Endothelial cell of umbilical vein (primary cell): ENCODE measurements at regions not wholly inside any gene's neighbourhood (a gene's known extent, or its start where the extent isn't known, plus 50 kb on each side); places are given as distances from the start of the nearest gene placed in this dataset.

Experiments
- BruUV-seq: library from RNA; stranded (reverse); fragments of 400-500 nt; replicated peaks from 2 replicates; lab custom pipeline; 2021; lab: Mats Ljungman, UMichigan
- CTCF ChIA-PET: fragments of 300-600, 350-600 bp; sonication (Branson Sonifier 250); formaldehyde crosslinking; loops from one replicate; lab custom pipeline; 2021; ENCODE audit warnings: antibody characterized with exemption, inconsistent platforms; lab: Charles Lee
- POLR2A ChIA-PET: fragments of 300-600, 350-600 bp; sonication (Branson Sonifier 250); formaldehyde crosslinking; loops from one replicate; lab custom pipeline; 2021; ENCODE audit warnings: antibody characterized with exemption, inconsistent platforms; lab: Charles Lee
- DNase-seq: peaks from one replicate; pipeline ENCODE4 v3.0.0-alpha.2; 2011; ENCODE audit warnings: low read depth, low spot score
- FAIRE-seq: peaks from 2 replicates; lab custom pipeline; 2011; peaks lifted over from hg19 to GRCh38; lab: Jason Lieb, UNC
- H2AFZ ChIP-seq: 2 replicates; pipeline ENCODE4 v1.6.0; 2012; ENCODE audit warnings: low read depth, low read length, control low read depth, inconsistent platforms
- H3K27ac ChIP-seq: 2 replicates; pipeline ENCODE4 v1.5.1; 2011; ENCODE audit warnings: low read depth, mild to moderate bottlenecking, control low read depth, low read length, moderate library complexity; ENCODE audit not compliant: insufficient read depth
- H3K27me3 ChIP-seq, 2 experiments: 2 replicates each; pipeline versions ENCODE4 v1.6.0 to v1.6.1; 2011; ENCODE audit warnings: low read length in 2 of 2, mixed read lengths in 1 of 2; ENCODE audit not compliant: control insufficient read depth in 2 of 2, insufficient read depth in 2 of 2
- H3K36me3 ChIP-seq, 2 experiments: 2 replicates in 1 of 2; 3 replicates in 1 of 2; pipeline ENCODE4 v1.5.1; 2011; ENCODE audit warnings: low read length in 2 of 2, mild to moderate bottlenecking in 1 of 2, moderate library complexity in 1 of 2; ENCODE audit not compliant: control insufficient read depth in 2 of 2, insufficient read depth in 2 of 2; ENCODE audit errors: extremely low read depth in 1 of 2
- H3K4me1 ChIP-seq: 3 replicates; pipeline ENCODE4 v1.5.1; 2011; ENCODE audit warnings: mild to moderate bottlenecking, low read length; ENCODE audit not compliant: control insufficient read depth, insufficient read depth; ENCODE audit errors: extremely low read depth
- H3K4me2 ChIP-seq: 2 replicates; pipeline ENCODE4 v1.6.1; 2011; ENCODE audit warnings: low read length, control low read depth, mixed read lengths; ENCODE audit not compliant: insufficient read depth
- H3K4me3 ChIP-seq, 3 experiments: fragments of 200-600 bp in 1 of 3; sonication (generic), shearing (Covaris generic) in 1 of 3; replicated peaks in 1 of 3; 2 replicates each; pipeline ENCODE4 v1.5.1; 2011 to 2016; ENCODE audit warnings: control low read depth in 3 of 3, low read length in 3 of 3, mild to moderate bottlenecking in 2 of 3, inconsistent platforms in 1 of 3, low read depth in 1 of 3, moderate library complexity in 1 of 3; ENCODE audit not compliant: insufficient read depth in 1 of 3
- H3K79me2 ChIP-seq: 2 replicates; pipeline ENCODE4 v1.6.0; 2012; ENCODE audit warnings: low read length, inconsistent platforms; ENCODE audit not compliant: control insufficient read depth, insufficient read depth
- H3K9ac ChIP-seq: replicated peaks from 2 replicates; pipeline ENCODE3; 2011; ENCODE audit warnings: low read length, control low read depth; ENCODE audit not compliant: insufficient read depth; ENCODE audit errors: extremely low read depth
- H3K9me1 ChIP-seq: replicated peaks from 3 replicates; pipeline ENCODE4 v1.6.0; 2011; ENCODE audit warnings: mild to moderate bottlenecking, low read length; ENCODE audit not compliant: control insufficient read depth, insufficient read depth; ENCODE audit errors: extremely low read depth
- H3K9me3 ChIP-seq: replicated peaks from 2 replicates; pipeline ENCODE4 v1.5.1; 2012; ENCODE audit warnings: low read length, inconsistent platforms; ENCODE audit not compliant: control insufficient read depth, insufficient read depth
- H4K20me1 ChIP-seq: replicated peaks from 2 replicates; pipeline ENCODE3; 2011; ENCODE audit warnings: mild to moderate bottlenecking, low read length; ENCODE audit not compliant: control insufficient read depth, insufficient read depth; ENCODE audit errors: extremely low read depth
- EZH2 ChIP-seq: IDR thresholded peaks from 2 replicates; pipeline ENCODE4 v1.6.1; 2012; ENCODE audit warnings: borderline replicate concordance, low read depth, mild to moderate bottlenecking, moderate library complexity, low read length, inconsistent platforms; ENCODE audit not compliant: severe bottlenecking
- FOS ChIP-seq: IDR thresholded peaks from 2 replicates; pipeline ENCODE4 v1.6.1; 2011; ENCODE audit warnings: mild to moderate bottlenecking, low read length, moderate library complexity, borderline replicate concordance; ENCODE audit not compliant: insufficient read depth
- GATA2 ChIP-seq: IDR thresholded peaks from 2 replicates; pipeline ENCODE4 v1.7.0; 2011; ENCODE audit warnings: low read depth, mild to moderate bottlenecking, moderate library complexity, mixed read lengths, low read length; ENCODE audit not compliant: insufficient read length, insufficient read depth
- JUN ChIP-seq: IDR thresholded peaks from 2 replicates; pipeline ENCODE4 v1.6.1; 2011; ENCODE audit warnings: borderline replicate concordance, low read depth; ENCODE audit not compliant: insufficient read length, insufficient read depth
- MYC ChIP-seq: IDR thresholded peaks from one replicate; pipeline ENCODE4 v1.6.1; 2011; ENCODE audit warnings: mild to moderate bottlenecking, low read depth, low read length
- POLR2A ChIP-seq: IDR thresholded peaks from 2 replicates; pipeline ENCODE4 v1.6.1; 2012; ENCODE audit warnings: low read depth, mild to moderate bottlenecking, control low read depth, low read length
- POLR2AphosphoS5 ChIP-seq: IDR thresholded peaks from 2 replicates; pipeline ENCODE4 v1.6.1; 2012; ENCODE audit warnings: low read depth, mild to moderate bottlenecking, control low read depth, low read length, moderate library complexity; ENCODE audit not compliant: insufficient read depth
- dilution Hi-C: fragments of 300-500 bp; cut with MboI; formaldehyde crosslinking; loops from one replicate; pipeline ENCODE4 v1.15.0; 2019; ENCODE audit warnings: low sequenced_read_pairs; ENCODE audit not compliant: extremely low pct_ligation_motif_present
- intact Hi-C: fragments of 100-400 bp; cut with micrococcal nuclease; formaldehyde crosslinking; loops from one replicate; pipeline ENCODE4 v1.10.0; 2022
- TF ChIP-seq, protein P1 (sequence below): IDR thresholded peaks from 2 replicates; pipeline ENCODE4 v1.6.1; 2011; ENCODE audit not compliant: insufficient read depth, insufficient read length
- TF ChIP-seq, protein P2 (sequence below), 2 donors: IDR thresholded peaks; 1 replicate in 1 of 2; 2 replicates in 1 of 2; pipeline ENCODE4 v1.5.1; 2011; ENCODE audit warnings: low read length in 2 of 2, mild to moderate bottlenecking in 2 of 2, moderate library complexity in 2 of 2, control low read depth in 1 of 2, inconsistent platforms in 1 of 2, low read depth in 1 of 2; ENCODE audit not compliant: insufficient read depth in 1 of 2; ENCODE audit errors: extremely low read depth in 1 of 2

DNA sequence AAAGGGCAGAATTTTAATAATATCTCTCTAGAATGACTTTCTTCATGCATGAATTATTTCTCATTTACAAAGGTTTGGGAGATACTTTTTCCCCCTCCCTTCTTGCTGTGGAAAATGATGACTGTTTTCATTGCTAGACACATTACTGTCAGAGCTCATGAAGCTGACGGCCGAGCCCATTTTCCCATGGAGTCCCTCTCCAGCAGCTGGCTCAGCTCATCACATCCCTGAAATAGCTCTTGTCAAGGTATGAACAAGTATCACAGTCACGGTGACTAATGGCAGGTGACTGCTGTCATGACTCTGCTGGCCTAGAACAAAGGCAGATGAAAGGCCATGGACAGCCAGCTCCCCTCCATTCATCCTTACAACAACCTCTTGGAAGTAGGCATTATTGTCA, 208.1 kb downstream of the ABCC12 start:
- H3K27me3 ChIP-seq: no peaks in the 10 kb centered on the region
- H3K79me2 ChIP-seq: no peaks in the 10 kb centered on the region
- no peaks in the 10 kb centered on the region for H4K20me1 ChIP-seq
- H3K4me2 ChIP-seq: no peak overlapping the region
- H3K27ac ChIP-seq: no peak overlapping the region
- TF ChIP-seq POLR2A: no peak
- TF ChIP-seq, protein P1, sequence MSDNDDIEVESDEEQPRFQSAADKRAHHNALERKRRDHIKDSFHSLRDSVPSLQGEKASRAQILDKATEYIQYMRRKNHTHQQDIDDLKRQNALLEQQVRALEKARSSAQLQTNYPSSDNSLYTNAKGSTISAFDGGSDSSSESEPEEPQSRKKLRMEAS: no peak
- TF ChIP-seq GATA2: no peak
- TF ChIP-seq, protein P2, sequence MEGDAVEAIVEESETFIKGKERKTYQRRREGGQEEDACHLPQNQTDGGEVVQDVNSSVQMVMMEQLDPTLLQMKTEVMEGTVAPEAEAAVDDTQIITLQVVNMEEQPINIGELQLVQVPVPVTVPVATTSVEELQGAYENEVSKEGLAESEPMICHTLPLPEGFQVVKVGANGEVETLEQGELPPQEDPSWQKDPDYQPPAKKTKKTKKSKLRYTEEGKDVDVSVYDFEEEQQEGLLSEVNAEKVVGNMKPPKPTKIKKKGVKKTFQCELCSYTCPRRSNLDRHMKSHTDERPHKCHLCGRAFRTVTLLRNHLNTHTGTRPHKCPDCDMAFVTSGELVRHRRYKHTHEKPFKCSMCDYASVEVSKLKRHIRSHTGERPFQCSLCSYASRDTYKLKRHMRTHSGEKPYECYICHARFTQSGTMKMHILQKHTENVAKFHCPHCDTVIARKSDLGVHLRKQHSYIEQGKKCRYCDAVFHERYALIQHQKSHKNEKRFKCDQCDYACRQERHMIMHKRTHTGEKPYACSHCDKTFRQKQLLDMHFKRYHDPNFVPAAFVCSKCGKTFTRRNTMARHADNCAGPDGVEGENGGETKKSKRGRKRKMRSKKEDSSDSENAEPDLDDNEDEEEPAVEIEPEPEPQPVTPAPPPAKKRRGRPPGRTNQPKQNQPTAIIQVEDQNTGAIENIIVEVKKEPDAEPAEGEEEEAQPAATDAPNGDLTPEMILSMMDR (IDR thresholded peaks at IDR 0.05; ENCODE audit: extremely low read depth in 1 of 2, insufficient read depth in 1 of 2, low read depth in 1 of 2, low read length in 2 of 2): no peak
- no peak for TF ChIP-seq MYC
- TF ChIP-seq EZH2: no peak
- no peak for TF ChIP-seq POLR2AphosphoS5
- no peak for TF ChIP-seq JUN
- no peak for TF ChIP-seq FOS
- CTCF ChIA-PET: no interaction called here
- no peak overlapping the region for H3K9ac ChIP-seq
- DNase-seq: no peak
- intact Hi-C loops (no loop called here), dilution Hi-C loops (no loop called here)
- no peak overlapping the region for H2AFZ ChIP-seq
- no peaks in the 10 kb centered on the region for H3K9me1 ChIP-seq
- H3K36me3 ChIP-seq: no peaks in the 10 kb centered on the region
- no peaks in the 10 kb centered on the region for H3K4me1 ChIP-seq
- no peak overlapping the region for H3K4me3 ChIP-seq
- FAIRE-seq: no peak
- no TSS peak for BruUV-seq
- POLR2A ChIA-PET: no interaction called here
- no peaks in the 10 kb centered on the region for H3K9me3 ChIP-seq
